Hematopoietic multipotent progenitor cell (in vitro differentiated cells): ENCODE measurements at regions not wholly inside any gene's neighbourhood (a gene's known extent, or its start where the extent isn't known, plus 50 kb on each side); places are given as distances from the start of the nearest gene placed in this dataset.
A peak's percentile ranks its signal among the peaks of the same experiment; 100 is the strongest.

Experiments
- DNase-seq, 3 donors: peaks; one replicate each; pipeline ENCODE4 v3.0.0-alpha.2; 2011 to 2015; ENCODE audit warnings: low read depth in 2 of 3, low spot score in 2 of 3

- DNase-seq = no peak
Observed at GRCh38 chr6:165920896-165921671, 246.6 kb downstream of the TBXT start.

GRCh38 chr6:165917576-165917975 is 250.1 kb downstream of the TBXT start:
- DNase-seq = no peak

GRCh38 chr6:165915022-165915770 is 252.2 kb upstream of the PDE10A start:
- no peak for DNase-seq

GRCh38 chr6:165913676-165914570 is 250.9 kb upstream of the PDE10A start:
- DNase-seq = no peak

GRCh38 chr6:165910184-165910966 is 247.3 kb upstream of the PDE10A start:
- no peak for DNase-seq

- no peak for DNase-seq
Observed at GRCh38 chr6:165906736-165907135, 243.7 kb upstream of the PDE10A start.

- no peak for DNase-seq
Observed at GRCh38 chr6:165905744-165906143, 242.7 kb upstream of the PDE10A start.

- DNase-seq = no peak
Observed at GRCh38 chr6:165900970-165901369, 237.9 kb upstream of the PDE10A start.

- no peak for DNase-seq
Observed at GRCh38 chr6:165899611-165900010, 236.6 kb upstream of the PDE10A start.

GRCh38 chr6:165895421-165896165 is 232.6 kb upstream of the PDE10A start:
- no peak for DNase-seq

- DNase-seq = no peak
Observed at GRCh38 chr6:165894171-165894825, 231.3 kb upstream of the PDE10A start.

GRCh38 chr6:165893431-165893830 is 230.4 kb upstream of the PDE10A start:
- DNase-seq = no peak

- no peak for DNase-seq
Observed at GRCh38 chr6:165891320-165891719, 228.3 kb upstream of the PDE10A start.

- no peak for DNase-seq
Observed at GRCh38 chr6:165890404-165890735, 227.3 kb upstream of the PDE10A start.

GRCh38 chr6:165889636-165890403 is 226.8 kb upstream of the PDE10A start:
- peak in 2 of 3 donors; percentile 9 to 47 for DNase-seq

GRCh38 chr6:165886169-165886568 is 223.1 kb upstream of the PDE10A start:
- DNase-seq = no peak

- DNase-seq = peak; percentile 2 to 89 (median 79)
Observed at GRCh38 chr6:165884813-165885765, 222.0 kb upstream of the PDE10A start.
